Loucy (cell line): ENCODE measurements at regions not wholly inside any gene's neighbourhood (a gene's known extent, or its start where the extent isn't known, plus 50 kb on each side); places are given as distances from the start of the nearest gene placed in this dataset.

ENCODE experiments used
- H2AFZ ChIP-seq: fragments of 200-600 bp; sonication (generic); 2 replicates; pipeline ENCODE4 v1.6.0; 2016; ENCODE audit warnings: antibody characterized with exemption, mild to moderate bottlenecking, low read length, moderate library complexity
- H3F3A ChIP-seq: fragments of 200-600 bp; 2 replicates; pipeline ENCODE4 v1.6.0; 2016; ENCODE audit warnings: antibody characterized with exemption, low read depth, mild to moderate bottlenecking
- H3K27me3 ChIP-seq: fragments of 200-600 bp; sonication (generic); 2 replicates; pipeline ENCODE4 v1.6.1; 2014; ENCODE audit warnings: low read length, mild to moderate bottlenecking; ENCODE audit not compliant: insufficient read depth, poor library complexity, severe bottlenecking
- H3K36me3 ChIP-seq: fragments of 200-600 bp; sonication (generic); 2 replicates; pipeline ENCODE4 v1.6.1; 2016; ENCODE audit warnings: low read length; ENCODE audit not compliant: insufficient read depth
- H3K4me1 ChIP-seq: fragments of 200-600 bp; sonication (generic); 2 replicates; pipeline ENCODE4 v1.5.1; 2014; ENCODE audit warnings: low read length, mild to moderate bottlenecking; ENCODE audit not compliant: insufficient read depth, poor library complexity, severe bottlenecking
- H3K4me2 ChIP-seq: fragments of 200-600 bp; sonication (generic); 2 replicates; pipeline ENCODE4 v1.6.0; 2014; ENCODE audit warnings: antibody characterized with exemption, low read length, low read depth, mild to moderate bottlenecking; ENCODE audit not compliant: poor library complexity, severe bottlenecking
- H3K4me3 ChIP-seq: fragments of 200-600 bp; sonication (generic); 2 replicates; pipeline ENCODE4 v1.5.1; 2014; ENCODE audit warnings: low read length, mild to moderate bottlenecking, mixed read lengths; ENCODE audit not compliant: poor library complexity, severe bottlenecking
- H3K79me2 ChIP-seq: fragments of 200-600 bp; sonication (generic); 2 replicates; pipeline ENCODE4 v1.6.1; 2014; ENCODE audit warnings: low read length; ENCODE audit not compliant: insufficient read depth
- H3K9ac ChIP-seq: fragments of 200-600 bp; sonication (generic); 2 replicates; pipeline ENCODE4 v1.6.0; 2014; ENCODE audit warnings: mild to moderate bottlenecking, low read depth, low read length, moderate library complexity; ENCODE audit not compliant: poor library complexity, severe bottlenecking
- H3K9me2 ChIP-seq: fragments of 200-600 bp; sonication (generic); replicated peaks from 2 replicates; pipeline ENCODE4 v1.6.1; 2016; ENCODE audit warnings: low read depth, low read length, mixed read lengths
- H3K9me3 ChIP-seq: fragments of 200-600 bp; sonication (generic); 2 replicates; pipeline ENCODE4 v1.6.1; 2014; ENCODE audit warnings: mild to moderate bottlenecking, antibody characterized with exemption, low read length, low read depth; ENCODE audit not compliant: insufficient read depth
- H4K20me1 ChIP-seq: fragments of 200-600 bp; sonication (generic); 2 replicates; pipeline ENCODE4 v1.6.0; 2014; ENCODE audit warnings: antibody characterized with exemption, low read length, mild to moderate bottlenecking; ENCODE audit not compliant: insufficient read depth, poor library complexity, severe bottlenecking
- EZH2phosphoT487 ChIP-seq: fragments of 200-600 bp; IDR thresholded peaks from 2 replicates; pipeline ENCODE4 v1.6.1; 2018; ENCODE audit warnings: antibody characterized with exemption, mild to moderate bottlenecking, moderate library complexity, borderline replicate concordance
- TF ChIP-seq, protein P1 (sequence below): fragments of 200-600 bp; sonication (generic); conservative IDR thresholded peaks from 2 replicates; pipeline ENCODE4 v1.5.1; 2014; ENCODE audit warnings: mild to moderate bottlenecking, antibody characterized with exemption, low read length

DNA sequence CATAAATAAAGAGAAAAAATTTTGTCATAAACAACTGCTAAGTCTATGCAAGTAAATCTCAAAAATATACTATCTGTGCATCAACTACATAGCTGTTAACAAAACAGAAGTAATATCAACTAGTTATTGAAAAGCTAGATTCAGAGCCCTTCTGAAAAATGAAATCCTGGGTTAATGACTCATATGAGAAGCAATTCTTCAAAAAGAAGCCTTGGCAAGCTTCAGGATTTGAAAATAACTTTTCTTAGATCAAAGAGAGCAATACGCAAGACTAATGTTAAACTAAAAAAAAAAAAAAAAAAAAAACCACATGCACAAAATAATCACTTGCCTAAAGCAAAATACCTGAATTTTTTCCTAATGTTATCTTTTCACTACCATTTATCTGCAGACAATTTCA is 566.1 kb upstream of the BOD1L1 start:
- H3K4me1 ChIP-seq = no peaks in the 10 kb centered on the region
- no peak overlapping the region for H3K9ac ChIP-seq
- H3K36me3 ChIP-seq = no peaks in the 10 kb centered on the region
- H3K79me2 ChIP-seq = no peaks in the 10 kb centered on the region
- H3K4me3 ChIP-seq = no peak overlapping the region
- no peak overlapping the region for H3K4me2 ChIP-seq
- no peaks in the 10 kb centered on the region for H3F3A ChIP-seq
- no peaks in the 10 kb centered on the region for H4K20me1 ChIP-seq
- H3K9me2 ChIP-seq = no peaks in the 10 kb centered on the region
- TF ChIP-seq EZH2phosphoT487 = no peak
- TF ChIP-seq, protein P1, sequence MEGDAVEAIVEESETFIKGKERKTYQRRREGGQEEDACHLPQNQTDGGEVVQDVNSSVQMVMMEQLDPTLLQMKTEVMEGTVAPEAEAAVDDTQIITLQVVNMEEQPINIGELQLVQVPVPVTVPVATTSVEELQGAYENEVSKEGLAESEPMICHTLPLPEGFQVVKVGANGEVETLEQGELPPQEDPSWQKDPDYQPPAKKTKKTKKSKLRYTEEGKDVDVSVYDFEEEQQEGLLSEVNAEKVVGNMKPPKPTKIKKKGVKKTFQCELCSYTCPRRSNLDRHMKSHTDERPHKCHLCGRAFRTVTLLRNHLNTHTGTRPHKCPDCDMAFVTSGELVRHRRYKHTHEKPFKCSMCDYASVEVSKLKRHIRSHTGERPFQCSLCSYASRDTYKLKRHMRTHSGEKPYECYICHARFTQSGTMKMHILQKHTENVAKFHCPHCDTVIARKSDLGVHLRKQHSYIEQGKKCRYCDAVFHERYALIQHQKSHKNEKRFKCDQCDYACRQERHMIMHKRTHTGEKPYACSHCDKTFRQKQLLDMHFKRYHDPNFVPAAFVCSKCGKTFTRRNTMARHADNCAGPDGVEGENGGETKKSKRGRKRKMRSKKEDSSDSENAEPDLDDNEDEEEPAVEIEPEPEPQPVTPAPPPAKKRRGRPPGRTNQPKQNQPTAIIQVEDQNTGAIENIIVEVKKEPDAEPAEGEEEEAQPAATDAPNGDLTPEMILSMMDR = no peak
- H3K9me3 ChIP-seq = no peaks in the 10 kb centered on the region
- H3K27me3 ChIP-seq = no peaks in the 10 kb centered on the region
- H2AFZ ChIP-seq = no peak overlapping the region

- no peak overlapping the region for H3K4me2 ChIP-seq
- no peak for TF ChIP-seq EZH2phosphoT487
- TF ChIP-seq, protein P1 = no peak
- no peaks in the 10 kb centered on the region for H3K79me2 ChIP-seq
- no peaks in the 10 kb centered on the region for H3K27me3 ChIP-seq
- H4K20me1 ChIP-seq = no peaks in the 10 kb centered on the region
- H3K9ac ChIP-seq = no peak overlapping the region
- H2AFZ ChIP-seq = no peak overlapping the region
- no peaks in the 10 kb centered on the region for H3F3A ChIP-seq
- H3K9me3 ChIP-seq = no peaks in the 10 kb centered on the region
- H3K36me3 ChIP-seq = no peaks in the 10 kb centered on the region
- H3K4me1 ChIP-seq = peaks cover 1% of the 10 kb centered on the region
- no peaks in the 10 kb centered on the region for H3K9me2 ChIP-seq
- H3K4me3 ChIP-seq = no peak overlapping the region
Observed at GRCh38 chr4:14196131-14196530, 568.6 kb upstream of the BOD1L1 start.

GRCh38 chr4:14215116-14215770 is 587.7 kb upstream of the BOD1L1 start:
- no peaks in the 10 kb centered on the region for H3K36me3 ChIP-seq
- no peaks in the 10 kb centered on the region for H3K4me1 ChIP-seq
- no peak overlapping the region for H3K4me2 ChIP-seq
- no peaks in the 10 kb centered on the region for H3K79me2 ChIP-seq
- no peaks in the 10 kb centered on the region for H4K20me1 ChIP-seq
- no peaks in the 10 kb centered on the region for H3K9me2 ChIP-seq
- H3K9me3 ChIP-seq = no peaks in the 10 kb centered on the region
- H3F3A ChIP-seq = no peaks in the 10 kb centered on the region
- no peak overlapping the region for H3K4me3 ChIP-seq
- H2AFZ ChIP-seq = no peak overlapping the region
- H3K9ac ChIP-seq = no peak overlapping the region
- TF ChIP-seq EZH2phosphoT487 = no peak
- TF ChIP-seq, protein P1 = no peak
- H3K27me3 ChIP-seq = no peaks in the 10 kb centered on the region
